Psoas muscle (tissue), 7 donors: ENCODE measurements at regions not wholly inside any gene's neighbourhood (a gene's known extent, or its start where the extent isn't known, plus 50 kb on each side); places are given as distances from the start of the nearest gene placed in this dataset.

ENCODE experiments used
- ATAC-seq, 4 donors: fragments of 200-7000 bp; cut with Tn5 transposase; one replicate each; pipeline ENCODE4 v1.9.1; 2020; ENCODE audit warnings: moderate library complexity in 3 of 4, mild to moderate bottlenecking in 2 of 4
- DNase-seq, 2 donors: peaks; one replicate each; pipeline ENCODE4 v3.0.0-alpha.2; 2020
- H3K27ac ChIP-seq: fragments of 200-600 bp; one replicate; pipeline ENCODE4 v1.8.0; 2022
- H3K27me3 ChIP-seq, 3 donors: fragments of 200-600 bp in 1 of 3; one replicate each; pipeline versions ENCODE4 v1.6.1 to v1.8.0; 2013 to 2022; ENCODE audit warnings: low read length in 2 of 3, mild to moderate bottlenecking in 2 of 3, moderate library complexity in 1 of 3; ENCODE audit not compliant: insufficient read depth in 3 of 3
- H3K36me3 ChIP-seq, 2 donors: fragments of 200-600 bp in 1 of 2; one replicate each; pipeline versions ENCODE4 v1.6.1 to v1.8.0; 2013 to 2022; ENCODE audit warnings: low read depth in 1 of 2, mild to moderate bottlenecking in 1 of 2, moderate library complexity in 1 of 2; ENCODE audit not compliant: insufficient read depth in 1 of 2
- H3K4me1 ChIP-seq: fragments of 200-600 bp; one replicate; pipeline ENCODE4 v1.8.0; 2022
- H3K4me3 ChIP-seq: fragments of 200-600 bp; one replicate; pipeline ENCODE4 v1.8.0; 2022; ENCODE audit warnings: mild to moderate bottlenecking
- H3K9me3 ChIP-seq: fragments of 200-600 bp; one replicate; pipeline ENCODE4 v1.8.0; 2022
- WGBS, 3 donors: extraction: QIAGEN DNeasy Blood & Tissue Kit; methylation state at CpG; one replicate each; pipeline versions ENCODE4 v1.1.6 to v1.1.7; 2013; 5-methylcytosine and 5-hydroxymethylcytosine counted together
- intact Hi-C, 2 donors: fragments of 100-400 bp; cut with DNase I; formaldehyde crosslinking; loops; one replicate each; pipeline versions ENCODE4 v1.11.0 to v1.14.2; 2022
- TF ChIP-seq, protein P1 (sequence below): fragments of 200-600 bp; IDR thresholded peaks from one replicate; pipeline ENCODE4 v1.8.0; 2022; ENCODE audit warnings: antibody characterized with exemption
- donor health status: healthy with polysubstance abuse.
- donor health status: DM: no; HTN: no; CAD: no; lungs with moderate emphysema.
- donor health status: Bipolar disorder and iron deficiency.
- donor health status: healthy.
- donor health status: DM: yes; HTN: yes; CAD: no.
- donor health status: DM: no; HTN: no; CAD: no.
- donor health status: DM: yes; HTN: yes; CAD: no.

DNA sequence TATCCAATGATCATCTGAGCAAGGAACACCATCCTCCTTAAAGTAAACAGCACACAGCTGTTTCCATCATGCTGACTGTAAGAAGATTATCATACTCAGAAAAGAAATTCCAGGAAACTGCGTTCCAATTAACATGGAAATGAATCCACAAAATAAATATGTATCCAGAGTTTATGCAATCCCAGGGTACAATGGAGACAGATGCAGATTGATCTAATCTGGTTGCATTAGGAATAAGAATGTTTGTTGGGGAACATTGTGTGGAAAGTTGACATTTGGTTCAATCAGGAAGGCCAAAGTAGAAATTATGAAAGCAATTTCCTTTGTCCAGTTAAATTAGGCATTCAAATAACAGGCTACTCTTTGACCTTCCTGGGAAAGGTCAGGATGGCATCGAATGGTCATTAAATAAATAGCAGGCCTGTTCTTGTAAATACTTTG, 236.9 kb upstream of the AMIGO2 start:
- WGBS, 3 donors: 10 to 27% (median 15%) methylated on average over 2 of the region's 2 CpGs
- H3K9me3 ChIP-seq: no peaks in the 10 kb centered on the region
- TF ChIP-seq, protein P1, sequence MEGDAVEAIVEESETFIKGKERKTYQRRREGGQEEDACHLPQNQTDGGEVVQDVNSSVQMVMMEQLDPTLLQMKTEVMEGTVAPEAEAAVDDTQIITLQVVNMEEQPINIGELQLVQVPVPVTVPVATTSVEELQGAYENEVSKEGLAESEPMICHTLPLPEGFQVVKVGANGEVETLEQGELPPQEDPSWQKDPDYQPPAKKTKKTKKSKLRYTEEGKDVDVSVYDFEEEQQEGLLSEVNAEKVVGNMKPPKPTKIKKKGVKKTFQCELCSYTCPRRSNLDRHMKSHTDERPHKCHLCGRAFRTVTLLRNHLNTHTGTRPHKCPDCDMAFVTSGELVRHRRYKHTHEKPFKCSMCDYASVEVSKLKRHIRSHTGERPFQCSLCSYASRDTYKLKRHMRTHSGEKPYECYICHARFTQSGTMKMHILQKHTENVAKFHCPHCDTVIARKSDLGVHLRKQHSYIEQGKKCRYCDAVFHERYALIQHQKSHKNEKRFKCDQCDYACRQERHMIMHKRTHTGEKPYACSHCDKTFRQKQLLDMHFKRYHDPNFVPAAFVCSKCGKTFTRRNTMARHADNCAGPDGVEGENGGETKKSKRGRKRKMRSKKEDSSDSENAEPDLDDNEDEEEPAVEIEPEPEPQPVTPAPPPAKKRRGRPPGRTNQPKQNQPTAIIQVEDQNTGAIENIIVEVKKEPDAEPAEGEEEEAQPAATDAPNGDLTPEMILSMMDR: no peak
- no peak overlapping the region for H3K27ac ChIP-seq
- H3K36me3 ChIP-seq: no peaks in the 10 kb centered on the region
- no peak for DNase-seq
- no peaks in the 10 kb centered on the region for H3K27me3 ChIP-seq
- intact Hi-C loops: no loop called here
- no peak overlapping the region for H3K4me3 ChIP-seq
- H3K4me1 ChIP-seq: peaks cover 8% of the 10 kb centered on the region
- ATAC-seq: no peak

DNA sequence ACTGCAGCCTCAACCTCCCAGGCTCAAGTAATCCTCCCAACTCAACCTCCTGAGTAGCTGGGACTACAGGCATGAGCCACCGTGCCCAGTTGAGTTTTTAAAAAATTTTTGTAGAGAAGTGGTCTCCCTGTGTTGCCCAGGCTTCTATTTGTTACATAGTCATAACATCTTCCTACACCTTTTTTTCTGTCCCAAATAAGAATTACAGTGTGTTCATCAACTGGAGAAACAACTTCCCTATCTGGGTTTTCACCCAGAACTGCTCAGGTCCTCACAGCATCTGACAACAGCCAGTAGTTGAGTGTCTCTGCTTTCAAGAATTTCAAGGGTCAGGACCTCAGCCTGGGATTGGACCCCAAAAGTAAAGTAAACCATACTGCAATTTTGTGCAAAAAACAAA, 235.2 kb upstream of the AMIGO2 start:
- no peaks in the 10 kb centered on the region for H3K36me3 ChIP-seq
- H3K9me3 ChIP-seq: no peaks in the 10 kb centered on the region
- 89 to 96% (median 90%) methylated on average over 1 of the region's 1 CpG for WGBS, 3 donors
- peaks cover 8% of the 10 kb centered on the region for H3K4me1 ChIP-seq
- no peak overlapping the region for H3K27ac ChIP-seq
- no peaks in the 10 kb centered on the region for H3K27me3 ChIP-seq
- DNase-seq: no peak
- intact Hi-C loops: no loop called here
- no peak overlapping the region for H3K4me3 ChIP-seq
- ATAC-seq: no peak
- TF ChIP-seq, protein P1: no peak

DNA sequence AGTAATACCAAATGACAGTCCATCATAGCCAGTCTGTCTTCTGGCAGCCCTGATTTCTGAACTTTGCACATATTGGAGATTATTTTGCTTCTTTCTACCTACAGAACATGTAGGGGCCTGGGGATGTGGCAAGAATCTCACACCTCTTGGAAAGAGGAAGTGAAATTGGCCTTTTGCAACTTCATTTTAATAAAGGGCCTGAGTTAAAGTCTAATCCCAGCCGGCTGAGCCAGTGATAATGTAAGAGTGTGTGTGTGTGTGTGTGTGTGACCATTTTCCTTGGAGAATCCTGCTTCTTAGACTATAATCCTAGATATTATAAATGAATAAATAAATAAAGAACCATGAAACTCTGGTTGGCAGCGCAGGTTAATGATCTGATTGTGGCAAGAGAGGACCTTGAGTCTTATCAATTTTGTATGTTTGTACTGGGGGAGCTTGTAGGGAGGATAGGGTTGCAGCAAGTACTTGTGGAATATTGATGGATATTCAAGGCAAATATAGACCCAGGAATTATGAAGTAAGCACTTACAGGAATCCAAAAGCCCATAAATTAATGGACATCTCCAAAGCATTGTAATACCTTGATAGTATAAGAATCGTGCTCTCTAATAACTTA, 233.2 kb upstream of the AMIGO2 start:
- TF ChIP-seq, protein P1: no peak
- intact Hi-C loops: no loop called here
- Histone ChIP-seq H3K9me3 (no peaks in the 10 kb centered on the region), H3K4me1 (peaks cover 8% of the 10 kb centered on the region), H3K27me3 (no peaks in the 10 kb centered on the region), H3K36me3 (no peaks in the 10 kb centered on the region), H3K27ac (no peak overlapping the region), H3K4me3 (no peak overlapping the region)
- DNase-seq: no peak
- ATAC-seq: no peak
- WGBS, 3 donors: 78 to 83% (median 78%) methylated on average over 3 of the region's 3 CpGs

DNA sequence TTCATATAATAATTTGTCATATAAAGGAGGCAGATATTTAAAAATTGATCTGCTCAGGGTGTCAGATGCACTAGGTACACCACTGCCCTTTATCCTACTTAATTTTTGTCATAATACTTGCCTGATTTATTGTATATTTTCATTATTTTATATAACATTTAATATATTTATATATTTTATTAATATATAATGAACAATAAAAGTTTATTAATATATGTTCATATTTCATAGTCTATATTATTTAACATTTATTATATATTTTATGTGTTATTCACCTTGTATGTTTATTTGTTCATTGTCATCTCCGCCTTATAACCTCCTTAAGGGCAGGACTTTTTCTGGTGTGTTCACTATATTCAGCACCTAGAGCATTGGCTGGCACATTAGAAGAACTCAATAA, 232.4 kb upstream of the AMIGO2 start:
- intact Hi-C loops: no loop called here
- TF ChIP-seq, protein P1: no peak
- Histone ChIP-seq H3K27me3 (no peaks in the 10 kb centered on the region), H3K27ac (no peak overlapping the region), H3K4me1 (peaks cover 5% of the 10 kb centered on the region), H3K36me3 (no peaks in the 10 kb centered on the region), H3K9me3 (no peaks in the 10 kb centered on the region), H3K4me3 (no peak overlapping the region)
- DNase-seq (no peak), ATAC-seq (no peak)
- WGBS, 3 donors: 93 to 98% (median 97%) methylated on average over 1 of the region's 1 CpG

DNA sequence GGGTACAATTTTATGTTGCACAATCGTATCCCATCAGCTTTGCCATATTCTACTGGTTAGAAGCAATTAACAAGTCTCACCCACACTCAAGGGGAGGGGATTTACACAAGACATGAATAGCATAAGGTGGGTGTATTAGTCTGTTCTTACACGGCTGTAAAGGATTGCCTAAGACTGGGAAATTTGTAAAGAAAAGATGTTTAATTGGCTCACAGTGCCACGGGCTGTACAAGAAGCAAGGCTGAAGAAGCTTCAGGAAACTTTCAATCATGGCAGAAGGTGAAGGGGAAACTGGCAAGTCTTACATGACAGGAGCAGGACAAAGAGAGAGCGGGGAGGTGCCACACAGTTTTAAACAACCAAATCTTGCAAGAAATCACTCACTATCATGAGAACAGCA, 231.8 kb upstream of the AMIGO2 start:
- 78 to 82% (median 79%) methylated on average over 4 of the region's 4 CpGs for WGBS, 3 donors

More for the DNA sequence above, 231.8 kb upstream of the AMIGO2 start:
- H3K27me3 ChIP-seq: no peaks in the 10 kb centered on the region
- ATAC-seq (no peak), DNase-seq (no peak)
- TF ChIP-seq, protein P1: no peak
- H3K4me1 ChIP-seq: no peaks in the 10 kb centered on the region
- no peak overlapping the region for H3K27ac ChIP-seq
- no peaks in the 10 kb centered on the region for H3K9me3 ChIP-seq
- H3K36me3 ChIP-seq: no peaks in the 10 kb centered on the region
- intact Hi-C loops: no loop called here
- H3K4me3 ChIP-seq: no peak overlapping the region
